ENCODE measurements at regions not wholly inside any gene's neighbourhood (a gene's known extent, or its start where the extent isn't known, plus 50 kb on each side); places are given as distances from the start of the nearest gene placed in this dataset.
A peak's percentile ranks its signal among the peaks of the same experiment; 100 is the strongest.
"Not testable (repeated sequence)": the region's sequence is repeated elsewhere in the genome, so short reads cannot be mapped to it uniquely, and the experiment has no call there.

GRCh38 chr3:178363048-178363447 is 173.2 kb upstream of the KCNMB2 start:
- not testable (repeated sequence) for H3K27ac ChIP-seq (ENCODE audit: low read depth, low read length); H3K4me3 ChIP-seq (ENCODE audit: low read length); H3K27me3 ChIP-seq (ENCODE audit: control insufficient read depth, insufficient read depth, low read length); H3K36me3 ChIP-seq (ENCODE audit: control insufficient read depth, insufficient read depth, low read length); H3K9ac ChIP-seq (ENCODE audit: low read length); H3K4me1 ChIP-seq (ENCODE audit: control insufficient read depth, insufficient read depth, low read length)

- no peaks in the 10 kb centered on the region for H3K27me3 ChIP-seq (ENCODE audit: control insufficient read depth, insufficient read depth, low read length)
- peak overlapping the region; percentile 30 for H3K27ac ChIP-seq (ENCODE audit: low read depth, low read length)
- no peaks in the 10 kb centered on the region for H3K36me3 ChIP-seq (ENCODE audit: control insufficient read depth, insufficient read depth, low read length)
- no peak overlapping the region for H3K4me3 ChIP-seq (ENCODE audit: low read length)
- H3K4me1 ChIP-seq (ENCODE audit: control insufficient read depth, insufficient read depth, low read length) = peaks cover 4% of the 10 kb centered on the region
- no peak overlapping the region for H3K9ac ChIP-seq (ENCODE audit: low read length)
Observed at GRCh38 chr3:178367817-178368617, 168.2 kb upstream of the KCNMB2 start.

GRCh38 chr3:178369006-178369405 is 167.2 kb upstream of the KCNMB2 start:
- H3K27me3 ChIP-seq (ENCODE audit: control insufficient read depth, insufficient read depth, low read length) = no peaks in the 10 kb centered on the region
- peaks cover 4% of the 10 kb centered on the region for H3K4me1 ChIP-seq (ENCODE audit: control insufficient read depth, insufficient read depth, low read length)
- no peak overlapping the region for H3K4me3 ChIP-seq (ENCODE audit: low read length)
- H3K36me3 ChIP-seq (ENCODE audit: control insufficient read depth, insufficient read depth, low read length) = no peaks in the 10 kb centered on the region
- H3K9ac ChIP-seq (ENCODE audit: low read length) = no peak overlapping the region
- H3K27ac ChIP-seq (ENCODE audit: low read depth, low read length) = no peak overlapping the region

- no peak overlapping the region for H3K9ac ChIP-seq (ENCODE audit: low read length)
- peaks cover 4% of the 10 kb centered on the region for H3K4me1 ChIP-seq (ENCODE audit: control insufficient read depth, insufficient read depth, low read length)
- no peak overlapping the region for H3K4me3 ChIP-seq (ENCODE audit: low read length)
- no peaks in the 10 kb centered on the region for H3K36me3 ChIP-seq (ENCODE audit: control insufficient read depth, insufficient read depth, low read length)
- H3K27ac ChIP-seq (ENCODE audit: low read depth, low read length) = no peak overlapping the region
- no peaks in the 10 kb centered on the region for H3K27me3 ChIP-seq (ENCODE audit: control insufficient read depth, insufficient read depth, low read length)
Observed at GRCh38 chr3:178369811-178370210, 166.4 kb upstream of the KCNMB2 start.

GRCh38 chr3:178370387-178370786 is 165.8 kb upstream of the KCNMB2 start:
- Histone ChIP-seq H3K27ac (ENCODE audit: low read depth, low read length) (no peak overlapping the region), H3K36me3 (ENCODE audit: control insufficient read depth, insufficient read depth, low read length) (no peaks in the 10 kb centered on the region), H3K4me3 (ENCODE audit: low read length) (no peak overlapping the region), H3K27me3 (ENCODE audit: control insufficient read depth, insufficient read depth, low read length) (no peaks in the 10 kb centered on the region), H3K9ac (ENCODE audit: low read length) (no peak overlapping the region), H3K4me1 (ENCODE audit: control insufficient read depth, insufficient read depth, low read length) (peaks cover 4% of the 10 kb centered on the region)

- Histone ChIP-seq H3K36me3 (ENCODE audit: control insufficient read depth, insufficient read depth, low read length) (no peaks in the 10 kb centered on the region), H3K9ac (ENCODE audit: low read length) (no peak overlapping the region), H3K4me1 (ENCODE audit: control insufficient read depth, insufficient read depth, low read length) (peaks cover 17% of the 10 kb centered on the region), H3K4me3 (ENCODE audit: low read length) (no peak overlapping the region), H3K27ac (ENCODE audit: low read depth, low read length) (no peak overlapping the region), H3K27me3 (ENCODE audit: control insufficient read depth, insufficient read depth, low read length) (no peaks in the 10 kb centered on the region)
Observed at GRCh38 chr3:178381555-178381954, 154.7 kb upstream of the KCNMB2 start.

GRCh38 chr3:178381971-178382448 is 154.2 kb upstream of the KCNMB2 start:
- Histone ChIP-seq H3K27ac (ENCODE audit: low read depth, low read length) (no peak overlapping the region), H3K4me1 (ENCODE audit: control insufficient read depth, insufficient read depth, low read length) (peaks cover 17% of the 10 kb centered on the region), H3K9ac (ENCODE audit: low read length) (no peak overlapping the region), H3K27me3 (ENCODE audit: control insufficient read depth, insufficient read depth, low read length) (no peaks in the 10 kb centered on the region), H3K36me3 (ENCODE audit: control insufficient read depth, insufficient read depth, low read length) (no peaks in the 10 kb centered on the region), H3K4me3 (ENCODE audit: low read length) (no peak overlapping the region)

- H3K36me3 ChIP-seq (ENCODE audit: control insufficient read depth, insufficient read depth, low read length) = no peaks in the 10 kb centered on the region
- H3K4me1 ChIP-seq (ENCODE audit: control insufficient read depth, insufficient read depth, low read length) = peaks cover 17% of the 10 kb centered on the region
- no peak overlapping the region for H3K4me3 ChIP-seq (ENCODE audit: low read length)
- H3K9ac ChIP-seq (ENCODE audit: low read length) = no peak overlapping the region
- no peaks in the 10 kb centered on the region for H3K27me3 ChIP-seq (ENCODE audit: control insufficient read depth, insufficient read depth, low read length)
- no peak overlapping the region for H3K27ac ChIP-seq (ENCODE audit: low read depth, low read length)
Observed at GRCh38 chr3:178382449-178383061, 153.7 kb upstream of the KCNMB2 start.

- Histone ChIP-seq H3K27ac (ENCODE audit: low read depth, low read length) (peak overlapping the region; percentile 70), H3K4me1 (ENCODE audit: control insufficient read depth, insufficient read depth, low read length) (peaks cover 17% of the 10 kb centered on the region), H3K9ac (ENCODE audit: low read length) (no peak overlapping the region), H3K27me3 (ENCODE audit: control insufficient read depth, insufficient read depth, low read length) (no peaks in the 10 kb centered on the region), H3K36me3 (ENCODE audit: control insufficient read depth, insufficient read depth, low read length) (no peaks in the 10 kb centered on the region), H3K4me3 (ENCODE audit: low read length) (no peak overlapping the region)
Observed at GRCh38 chr3:178384321-178385230, 151.7 kb upstream of the KCNMB2 start.

GRCh38 chr3:178385280-178385952 is 150.8 kb upstream of the KCNMB2 start:
- Histone ChIP-seq H3K27ac (ENCODE audit: low read depth, low read length) (peak overlapping the region; percentile 70), H3K9ac (ENCODE audit: low read length) (no peak overlapping the region), H3K4me1 (ENCODE audit: control insufficient read depth, insufficient read depth, low read length) (peaks cover 17% of the 10 kb centered on the region), H3K4me3 (ENCODE audit: low read length) (no peak overlapping the region), H3K27me3 (ENCODE audit: control insufficient read depth, insufficient read depth, low read length) (no peaks in the 10 kb centered on the region), H3K36me3 (ENCODE audit: control insufficient read depth, insufficient read depth, low read length) (no peaks in the 10 kb centered on the region)

- Histone ChIP-seq H3K36me3 (ENCODE audit: control insufficient read depth, insufficient read depth, low read length) (no peaks in the 10 kb centered on the region), H3K9ac (ENCODE audit: low read length) (no peak overlapping the region), H3K4me1 (ENCODE audit: control insufficient read depth, insufficient read depth, low read length) (peaks cover 17% of the 10 kb centered on the region), H3K27ac (ENCODE audit: low read depth, low read length) (no peak overlapping the region), H3K4me3 (ENCODE audit: low read length) (no peak overlapping the region), H3K27me3 (ENCODE audit: control insufficient read depth, insufficient read depth, low read length) (no peaks in the 10 kb centered on the region)
Observed at GRCh38 chr3:178386401-178386800, 149.8 kb upstream of the KCNMB2 start.

- Histone ChIP-seq H3K36me3 (ENCODE audit: control insufficient read depth, insufficient read depth, low read length) (no peaks in the 10 kb centered on the region), H3K4me1 (ENCODE audit: control insufficient read depth, insufficient read depth, low read length) (peaks cover 17% of the 10 kb centered on the region), H3K9ac (ENCODE audit: low read length) (no peak overlapping the region), H3K27me3 (ENCODE audit: control insufficient read depth, insufficient read depth, low read length) (no peaks in the 10 kb centered on the region), H3K4me3 (ENCODE audit: low read length) (no peak overlapping the region), H3K27ac (ENCODE audit: low read depth, low read length) (no peak overlapping the region)
Observed at GRCh38 chr3:178386880-178387279, 149.4 kb upstream of the KCNMB2 start.

Data from rectal smooth muscle tissue (tissue), 1 donor.